ENCODE measurements at regions not wholly inside any gene's neighbourhood (a gene's known extent, or its start where the extent isn't known, plus 50 kb on each side); places are given as distances from the start of the nearest gene placed in this dataset.
"Not testable (repeated sequence)": the region's sequence is repeated elsewhere in the genome, so short reads cannot be mapped to it uniquely, and the experiment has no call there.

- H3K9me3 Mint-ChIP-seq (ENCODE audit: unreplicated experiment): peaks cover 12% of the 10 kb centered on the region
- H3K4me1 Mint-ChIP-seq (ENCODE audit: insufficient read depth, unreplicated experiment): no peaks in the 10 kb centered on the region
- intact Hi-C loops (cut with micrococcal nuclease): no loop called here
- ChIA-PET POLR2A (no interaction called here), CTCF (no interaction called here)
- TF ChIP-seq CTCF (IDR thresholded peaks at IDR 0.05; ENCODE audit: unreplicated experiment): no peak
- BruUV-seq (replicated peaks): no TSS peak
- DNase-seq (ENCODE audit: unreplicated experiment): no peak
- H3K27me3 Mint-ChIP-seq (ENCODE audit: insufficient read depth, unreplicated experiment): no peaks in the 10 kb centered on the region
- H3K27ac Mint-ChIP-seq (ENCODE audit: low read depth, unreplicated experiment): no peak overlapping the region
- peaks cover 6% of the 10 kb centered on the region for H3K36me3 Mint-ChIP-seq (ENCODE audit: insufficient read depth, unreplicated experiment)
- no peak overlapping the region for H3K4me3 Mint-ChIP-seq (ENCODE audit: unreplicated experiment)
These were observed 173.5 kb upstream of the FOXD4L5 start for GRCh38 chr9:65458465-65458864.

GRCh38 chr9:65456991-65457390 lies 172.0 kb upstream of the FOXD4L5 start:
- H3K4me3 Mint-ChIP-seq (ENCODE audit: unreplicated experiment); H3K27ac Mint-ChIP-seq (ENCODE audit: low read depth, unreplicated experiment); BruUV-seq (replicated peaks); H3K4me1 Mint-ChIP-seq (ENCODE audit: insufficient read depth, unreplicated experiment); CTCF ChIA-PET; H3K36me3 Mint-ChIP-seq (ENCODE audit: insufficient read depth, unreplicated experiment); POLR2A ChIA-PET; DNase-seq (ENCODE audit: unreplicated experiment); H3K27me3 Mint-ChIP-seq (ENCODE audit: insufficient read depth, unreplicated experiment); intact Hi-C loops (cut with micrococcal nuclease): not testable (repeated sequence)
- peaks cover 14% of the 10 kb centered on the region for H3K9me3 Mint-ChIP-seq (ENCODE audit: unreplicated experiment)

GRCh38 chr9:65455751-65456647 lies 171.0 kb upstream of the FOXD4L5 start:
- H3K4me1 Mint-ChIP-seq (ENCODE audit: insufficient read depth, unreplicated experiment); H3K27ac Mint-ChIP-seq (ENCODE audit: low read depth, unreplicated experiment); CTCF ChIA-PET; H3K36me3 Mint-ChIP-seq (ENCODE audit: insufficient read depth, unreplicated experiment); DNase-seq (ENCODE audit: unreplicated experiment); H3K4me3 Mint-ChIP-seq (ENCODE audit: unreplicated experiment); POLR2A ChIA-PET; BruUV-seq (replicated peaks); intact Hi-C loops (cut with micrococcal nuclease); H3K27me3 Mint-ChIP-seq (ENCODE audit: insufficient read depth, unreplicated experiment): not testable (repeated sequence)
- peaks cover 23% of the 10 kb centered on the region for H3K9me3 Mint-ChIP-seq (ENCODE audit: unreplicated experiment)

- H3K4me1 Mint-ChIP-seq (ENCODE audit: insufficient read depth, unreplicated experiment); H3K4me3 Mint-ChIP-seq (ENCODE audit: unreplicated experiment); CTCF ChIA-PET; intact Hi-C loops (cut with micrococcal nuclease); POLR2A ChIA-PET; H3K36me3 Mint-ChIP-seq (ENCODE audit: insufficient read depth, unreplicated experiment); BruUV-seq (replicated peaks); H3K27ac Mint-ChIP-seq (ENCODE audit: low read depth, unreplicated experiment); H3K27me3 Mint-ChIP-seq (ENCODE audit: insufficient read depth, unreplicated experiment); DNase-seq (ENCODE audit: unreplicated experiment): not testable (repeated sequence)
- peaks cover 25% of the 10 kb centered on the region for H3K9me3 Mint-ChIP-seq (ENCODE audit: unreplicated experiment)
These were observed 170.1 kb upstream of the FOXD4L5 start for GRCh38 chr9:65455136-65455535.

GRCh38 chr9:65454666-65455065 lies 169.7 kb upstream of the FOXD4L5 start:
- H3K4me1 Mint-ChIP-seq (ENCODE audit: insufficient read depth, unreplicated experiment); H3K36me3 Mint-ChIP-seq (ENCODE audit: insufficient read depth, unreplicated experiment); CTCF ChIA-PET; intact Hi-C loops (cut with micrococcal nuclease); H3K27me3 Mint-ChIP-seq (ENCODE audit: insufficient read depth, unreplicated experiment); POLR2A ChIA-PET; DNase-seq (ENCODE audit: unreplicated experiment); H3K27ac Mint-ChIP-seq (ENCODE audit: low read depth, unreplicated experiment); H3K4me3 Mint-ChIP-seq (ENCODE audit: unreplicated experiment); BruUV-seq (replicated peaks): not testable (repeated sequence)
- peaks cover 25% of the 10 kb centered on the region for H3K9me3 Mint-ChIP-seq (ENCODE audit: unreplicated experiment)

- BruUV-seq (replicated peaks); H3K4me1 Mint-ChIP-seq (ENCODE audit: insufficient read depth, unreplicated experiment); intact Hi-C loops (cut with micrococcal nuclease); H3K27ac Mint-ChIP-seq (ENCODE audit: low read depth, unreplicated experiment); POLR2A ChIA-PET; DNase-seq (ENCODE audit: unreplicated experiment); H3K4me3 Mint-ChIP-seq (ENCODE audit: unreplicated experiment); H3K27me3 Mint-ChIP-seq (ENCODE audit: insufficient read depth, unreplicated experiment); CTCF ChIA-PET; H3K36me3 Mint-ChIP-seq (ENCODE audit: insufficient read depth, unreplicated experiment): not testable (repeated sequence)
- H3K9me3 Mint-ChIP-seq (ENCODE audit: unreplicated experiment): peaks cover 25% of the 10 kb centered on the region
These were observed 169.0 kb upstream of the FOXD4L5 start for GRCh38 chr9:65454034-65454433.

- DNase-seq (ENCODE audit: unreplicated experiment); H3K27me3 Mint-ChIP-seq (ENCODE audit: insufficient read depth, unreplicated experiment); intact Hi-C loops (cut with micrococcal nuclease); H3K27ac Mint-ChIP-seq (ENCODE audit: low read depth, unreplicated experiment); POLR2A ChIA-PET; H3K4me1 Mint-ChIP-seq (ENCODE audit: insufficient read depth, unreplicated experiment); BruUV-seq (replicated peaks); CTCF ChIA-PET; H3K4me3 Mint-ChIP-seq (ENCODE audit: unreplicated experiment); H3K36me3 Mint-ChIP-seq (ENCODE audit: insufficient read depth, unreplicated experiment): not testable (repeated sequence)
- H3K9me3 Mint-ChIP-seq (ENCODE audit: unreplicated experiment): peaks cover 36% of the 10 kb centered on the region
These were observed 165.0 kb upstream of the FOXD4L5 start for GRCh38 chr9:65449886-65450610.

Measured in MCF 10A (cell line).